ENCODE measurements at regions not wholly inside any gene's neighbourhood (a gene's known extent, or its start where the extent isn't known, plus 50 kb on each side); places are given as distances from the start of the nearest gene placed in this dataset.

DNA sequence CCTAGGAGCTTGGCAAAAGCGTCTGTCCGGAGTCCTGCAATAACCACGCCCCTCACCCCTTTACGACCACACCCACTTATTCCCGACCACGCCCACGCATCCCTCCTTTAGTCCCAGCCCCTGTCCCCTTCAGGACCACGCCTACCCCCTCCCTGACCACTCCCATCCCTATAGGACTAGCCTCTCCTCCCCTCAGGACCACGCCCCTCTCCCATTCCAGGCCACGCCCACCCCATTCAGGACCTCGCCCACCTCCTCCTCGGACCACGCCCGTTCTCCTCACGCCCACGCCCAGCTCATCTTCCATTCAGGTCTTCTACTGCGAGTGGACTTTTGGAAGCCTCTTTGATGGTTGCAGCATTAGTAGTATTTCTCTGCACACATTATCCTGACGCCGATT is 131.2 kb upstream of the STX18 start:
- TF ChIP-seq, protein P1, sequence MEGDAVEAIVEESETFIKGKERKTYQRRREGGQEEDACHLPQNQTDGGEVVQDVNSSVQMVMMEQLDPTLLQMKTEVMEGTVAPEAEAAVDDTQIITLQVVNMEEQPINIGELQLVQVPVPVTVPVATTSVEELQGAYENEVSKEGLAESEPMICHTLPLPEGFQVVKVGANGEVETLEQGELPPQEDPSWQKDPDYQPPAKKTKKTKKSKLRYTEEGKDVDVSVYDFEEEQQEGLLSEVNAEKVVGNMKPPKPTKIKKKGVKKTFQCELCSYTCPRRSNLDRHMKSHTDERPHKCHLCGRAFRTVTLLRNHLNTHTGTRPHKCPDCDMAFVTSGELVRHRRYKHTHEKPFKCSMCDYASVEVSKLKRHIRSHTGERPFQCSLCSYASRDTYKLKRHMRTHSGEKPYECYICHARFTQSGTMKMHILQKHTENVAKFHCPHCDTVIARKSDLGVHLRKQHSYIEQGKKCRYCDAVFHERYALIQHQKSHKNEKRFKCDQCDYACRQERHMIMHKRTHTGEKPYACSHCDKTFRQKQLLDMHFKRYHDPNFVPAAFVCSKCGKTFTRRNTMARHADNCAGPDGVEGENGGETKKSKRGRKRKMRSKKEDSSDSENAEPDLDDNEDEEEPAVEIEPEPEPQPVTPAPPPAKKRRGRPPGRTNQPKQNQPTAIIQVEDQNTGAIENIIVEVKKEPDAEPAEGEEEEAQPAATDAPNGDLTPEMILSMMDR (IDR thresholded peaks at IDR 0.05 in 2 of 3, conservative IDR thresholded peaks at IDR 0.05 in 1 of 3; ENCODE audit: borderline replicate concordance in 1 of 3, insufficient read depth in 1 of 3, low read depth in 2 of 3, low read length in 2 of 3): no peak
- TF ChIP-seq POLR2A (IDR thresholded peaks at IDR 0.05; ENCODE audit: borderline replicate concordance, extremely low read depth, insufficient read depth, insufficient read length) (no peak), JUND (IDR thresholded peaks at IDR 0.05) (no peak), POLR2AphosphoS5 (IDR thresholded peaks at IDR 0.05; ENCODE audit: low read depth, low read length) (no peak), SP1 (IDR thresholded peaks at IDR 0.05; ENCODE audit: low read depth) (no peak)
- TF ChIP-seq, protein P2, sequence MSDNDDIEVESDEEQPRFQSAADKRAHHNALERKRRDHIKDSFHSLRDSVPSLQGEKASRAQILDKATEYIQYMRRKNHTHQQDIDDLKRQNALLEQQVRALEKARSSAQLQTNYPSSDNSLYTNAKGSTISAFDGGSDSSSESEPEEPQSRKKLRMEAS (IDR thresholded peaks at IDR 0.05): no peak
- TF ChIP-seq, protein P3, sequence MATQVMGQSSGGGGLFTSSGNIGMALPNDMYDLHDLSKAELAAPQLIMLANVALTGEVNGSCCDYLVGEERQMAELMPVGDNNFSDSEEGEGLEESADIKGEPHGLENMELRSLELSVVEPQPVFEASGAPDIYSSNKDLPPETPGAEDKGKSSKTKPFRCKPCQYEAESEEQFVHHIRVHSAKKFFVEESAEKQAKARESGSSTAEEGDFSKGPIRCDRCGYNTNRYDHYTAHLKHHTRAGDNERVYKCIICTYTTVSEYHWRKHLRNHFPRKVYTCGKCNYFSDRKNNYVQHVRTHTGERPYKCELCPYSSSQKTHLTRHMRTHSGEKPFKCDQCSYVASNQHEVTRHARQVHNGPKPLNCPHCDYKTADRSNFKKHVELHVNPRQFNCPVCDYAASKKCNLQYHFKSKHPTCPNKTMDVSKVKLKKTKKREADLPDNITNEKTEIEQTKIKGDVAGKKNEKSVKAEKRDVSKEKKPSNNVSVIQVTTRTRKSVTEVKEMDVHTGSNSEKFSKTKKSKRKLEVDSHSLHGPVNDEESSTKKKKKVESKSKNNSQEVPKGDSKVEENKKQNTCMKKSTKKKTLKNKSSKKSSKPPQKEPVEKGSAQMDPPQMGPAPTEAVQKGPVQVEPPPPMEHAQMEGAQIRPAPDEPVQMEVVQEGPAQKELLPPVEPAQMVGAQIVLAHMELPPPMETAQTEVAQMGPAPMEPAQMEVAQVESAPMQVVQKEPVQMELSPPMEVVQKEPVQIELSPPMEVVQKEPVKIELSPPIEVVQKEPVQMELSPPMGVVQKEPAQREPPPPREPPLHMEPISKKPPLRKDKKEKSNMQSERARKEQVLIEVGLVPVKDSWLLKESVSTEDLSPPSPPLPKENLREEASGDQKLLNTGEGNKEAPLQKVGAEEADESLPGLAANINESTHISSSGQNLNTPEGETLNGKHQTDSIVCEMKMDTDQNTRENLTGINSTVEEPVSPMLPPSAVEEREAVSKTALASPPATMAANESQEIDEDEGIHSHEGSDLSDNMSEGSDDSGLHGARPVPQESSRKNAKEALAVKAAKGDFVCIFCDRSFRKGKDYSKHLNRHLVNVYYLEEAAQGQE (IDR thresholded peaks at IDR 0.05; ENCODE audit: low read depth): no peak
- TF ChIP-seq, protein P4, sequence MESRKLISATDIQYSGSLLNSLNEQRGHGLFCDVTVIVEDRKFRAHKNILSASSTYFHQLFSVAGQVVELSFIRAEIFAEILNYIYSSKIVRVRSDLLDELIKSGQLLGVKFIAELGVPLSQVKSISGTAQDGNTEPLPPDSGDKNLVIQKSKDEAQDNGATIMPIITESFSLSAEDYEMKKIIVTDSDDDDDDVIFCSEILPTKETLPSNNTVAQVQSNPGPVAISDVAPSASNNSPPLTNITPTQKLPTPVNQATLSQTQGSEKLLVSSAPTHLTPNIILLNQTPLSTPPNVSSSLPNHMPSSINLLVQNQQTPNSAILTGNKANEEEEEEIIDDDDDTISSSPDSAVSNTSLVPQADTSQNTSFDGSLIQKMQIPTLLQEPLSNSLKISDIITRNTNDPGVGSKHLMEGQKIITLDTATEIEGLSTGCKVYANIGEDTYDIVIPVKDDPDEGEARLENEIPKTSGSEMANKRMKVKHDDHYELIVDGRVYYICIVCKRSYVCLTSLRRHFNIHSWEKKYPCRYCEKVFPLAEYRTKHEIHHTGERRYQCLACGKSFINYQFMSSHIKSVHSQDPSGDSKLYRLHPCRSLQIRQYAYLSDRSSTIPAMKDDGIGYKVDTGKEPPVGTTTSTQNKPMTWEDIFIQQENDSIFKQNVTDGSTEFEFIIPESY (IDR thresholded peaks at IDR 0.05; ENCODE audit: extremely low read depth, insufficient replicate concordance, low read length): no peak
